Activated B cell treated with CpG ODN at 0.5 μM for 24 hours (primary cell): ENCODE measurements at regions not wholly inside any gene's neighbourhood (a gene's known extent, or its start where the extent isn't known, plus 50 kb on each side); places are given as distances from the start of the nearest gene placed in this dataset.
"Not testable (repeated sequence)": the region's sequence is repeated elsewhere in the genome, so short reads cannot be mapped to it uniquely, and the experiment has no call there.

Source experiments
- ATAC-seq: fragments of 200-7000 bp; cut with Tn5 transposase; one replicate; pipeline ENCODE4 v1.10.0; 2021; ENCODE audit warnings: low read depth, mild to moderate bottlenecking, moderate library complexity
- CTCF ChIA-PET: fragments of 350-600 bp; sonication (Branson Sonifier 250); formaldehyde crosslinking; loops from one replicate; lab custom pipeline; 2021; ENCODE audit warnings: antibody characterized with exemption; lab: Charles Lee
- POLR2A ChIA-PET: fragments of 350-600 bp; sonication (Branson Sonifier 250); formaldehyde crosslinking; loops from one replicate; lab custom pipeline; 2021; ENCODE audit warnings: antibody characterized with exemption; lab: Charles Lee
- DNase-seq: peaks from one replicate; pipeline ENCODE4 v3.0.0; 2022
- H3K27ac Mint-ChIP-seq: one replicate; pipeline ENCODE4 v1.8.0; 2020; ENCODE audit warnings: mixed read lengths
- H3K27me3 Mint-ChIP-seq: one replicate; pipeline ENCODE4 v1.8.0; 2021; ENCODE audit warnings: mixed read lengths
- H3K36me3 Mint-ChIP-seq: one replicate; pipeline ENCODE4 v1.8.0; 2021; ENCODE audit warnings: low read depth, mixed read lengths
- H3K4me1 Mint-ChIP-seq: one replicate; pipeline ENCODE4 v1.8.0; 2021; ENCODE audit warnings: mixed read lengths
- H3K4me3 Mint-ChIP-seq: one replicate; pipeline ENCODE4 v1.8.0; 2020; ENCODE audit warnings: mild to moderate bottlenecking, mixed read lengths
- H3K9me3 Mint-ChIP-seq: one replicate; pipeline ENCODE4 v1.8.0; 2020; ENCODE audit warnings: mixed read lengths
- intact Hi-C: fragments of 100-400 bp; cut with micrococcal nuclease; formaldehyde crosslinking; loops from one replicate; pipeline ENCODE4 v1.15.1; 2024
- TF ChIP-seq, protein P1 (sequence below): fragments of 200-600 bp; IDR thresholded peaks from one replicate; pipeline ENCODE4 v1.8.0; 2022; ENCODE audit warnings: antibody characterized with exemption, mild to moderate bottlenecking

GRCh38 chr14:34283590-34283989 is 178.4 kb downstream of the SPTSSA start:
- no peaks in the 10 kb centered on the region for H3K27me3 Mint-ChIP-seq
- ATAC-seq (no peak), DNase-seq (no peak)
- ChIA-PET CTCF (no interaction called here), POLR2A (no interaction called here)
- H3K27ac Mint-ChIP-seq: no peak overlapping the region
- intact Hi-C loops: no loop called here
- peaks cover 9% of the 10 kb centered on the region for H3K9me3 Mint-ChIP-seq
- H3K4me3 Mint-ChIP-seq: no peak overlapping the region
- TF ChIP-seq, protein P1, sequence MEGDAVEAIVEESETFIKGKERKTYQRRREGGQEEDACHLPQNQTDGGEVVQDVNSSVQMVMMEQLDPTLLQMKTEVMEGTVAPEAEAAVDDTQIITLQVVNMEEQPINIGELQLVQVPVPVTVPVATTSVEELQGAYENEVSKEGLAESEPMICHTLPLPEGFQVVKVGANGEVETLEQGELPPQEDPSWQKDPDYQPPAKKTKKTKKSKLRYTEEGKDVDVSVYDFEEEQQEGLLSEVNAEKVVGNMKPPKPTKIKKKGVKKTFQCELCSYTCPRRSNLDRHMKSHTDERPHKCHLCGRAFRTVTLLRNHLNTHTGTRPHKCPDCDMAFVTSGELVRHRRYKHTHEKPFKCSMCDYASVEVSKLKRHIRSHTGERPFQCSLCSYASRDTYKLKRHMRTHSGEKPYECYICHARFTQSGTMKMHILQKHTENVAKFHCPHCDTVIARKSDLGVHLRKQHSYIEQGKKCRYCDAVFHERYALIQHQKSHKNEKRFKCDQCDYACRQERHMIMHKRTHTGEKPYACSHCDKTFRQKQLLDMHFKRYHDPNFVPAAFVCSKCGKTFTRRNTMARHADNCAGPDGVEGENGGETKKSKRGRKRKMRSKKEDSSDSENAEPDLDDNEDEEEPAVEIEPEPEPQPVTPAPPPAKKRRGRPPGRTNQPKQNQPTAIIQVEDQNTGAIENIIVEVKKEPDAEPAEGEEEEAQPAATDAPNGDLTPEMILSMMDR: no peak
- no peaks in the 10 kb centered on the region for H3K36me3 Mint-ChIP-seq
- no peaks in the 10 kb centered on the region for H3K4me1 Mint-ChIP-seq

- H3K4me1 Mint-ChIP-seq: no peaks in the 10 kb centered on the region
- DNase-seq (no peak), ATAC-seq (no peak)
- H3K4me3 Mint-ChIP-seq: no peak overlapping the region
- intact Hi-C loops: no loop called here
- no peaks in the 10 kb centered on the region for H3K27me3 Mint-ChIP-seq
- POLR2A ChIA-PET: no interaction called here
- no peaks in the 10 kb centered on the region for H3K36me3 Mint-ChIP-seq
- TF ChIP-seq, protein P1: no peak
- CTCF ChIA-PET: no interaction called here
- H3K27ac Mint-ChIP-seq: no peak overlapping the region
- peaks cover 9% of the 10 kb centered on the region for H3K9me3 Mint-ChIP-seq
These were observed 184.8 kb downstream of the SPTSSA start for GRCh38 chr14:34277191-34277590.

- DNase-seq (no peak), ATAC-seq (no peak)
- H3K9me3 Mint-ChIP-seq: peaks cover 1% of the 10 kb centered on the region
- H3K27ac Mint-ChIP-seq: no peak overlapping the region
- no peaks in the 10 kb centered on the region for H3K36me3 Mint-ChIP-seq
- POLR2A ChIA-PET: no interaction called here
- CTCF ChIA-PET: no interaction called here
- H3K4me3 Mint-ChIP-seq: no peak overlapping the region
- H3K4me1 Mint-ChIP-seq: no peaks in the 10 kb centered on the region
- TF ChIP-seq, protein P1: no peak
- intact Hi-C loops: no loop called here
- H3K27me3 Mint-ChIP-seq: peaks cover 4% of the 10 kb centered on the region
These were observed 186.5 kb downstream of the SPTSSA start for GRCh38 chr14:34275530-34275929.

DNA sequence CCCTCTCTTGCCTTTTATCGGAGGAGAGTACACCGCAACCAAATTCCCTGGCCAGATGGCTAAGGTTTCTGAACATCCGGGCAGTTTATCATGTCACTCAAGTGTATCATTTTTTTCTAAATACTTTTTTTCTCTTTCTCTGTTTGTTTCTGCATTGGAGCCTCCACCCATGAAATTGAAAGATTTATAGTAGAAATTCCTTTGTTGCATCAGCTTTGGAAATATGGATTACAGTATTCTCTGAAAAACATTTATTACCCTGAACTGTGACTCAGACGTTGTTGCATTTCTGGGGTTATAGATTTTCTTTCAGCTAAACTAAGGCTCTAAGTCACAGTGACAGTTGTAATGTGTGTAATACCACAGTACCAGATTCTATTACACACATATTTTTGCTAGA is 187.0 kb downstream of the SPTSSA start:
- Mint-ChIP-seq H3K4me1 (no peaks in the 10 kb centered on the region), H3K4me3 (no peak overlapping the region), H3K36me3 (no peaks in the 10 kb centered on the region), H3K27ac (no peak overlapping the region), H3K9me3 (no peaks in the 10 kb centered on the region), H3K27me3 (peaks cover 6% of the 10 kb centered on the region)
- TF ChIP-seq, protein P1: no peak
- no peak for ATAC-seq
- DNase-seq: no peak
- POLR2A ChIA-PET: no interaction called here
- intact Hi-C loops: no loop called here
- CTCF ChIA-PET: no interaction called here

GRCh38 chr14:34273716-34274115 is 188.3 kb downstream of the SPTSSA start:
- H3K27ac Mint-ChIP-seq, intact Hi-C loops, H3K27me3 Mint-ChIP-seq, CTCF ChIA-PET, H3K9me3 Mint-ChIP-seq, H3K4me3 Mint-ChIP-seq, ATAC-seq, POLR2A ChIA-PET, DNase-seq, H3K36me3 Mint-ChIP-seq, H3K4me1 Mint-ChIP-seq: not testable (repeated sequence)

DNA sequence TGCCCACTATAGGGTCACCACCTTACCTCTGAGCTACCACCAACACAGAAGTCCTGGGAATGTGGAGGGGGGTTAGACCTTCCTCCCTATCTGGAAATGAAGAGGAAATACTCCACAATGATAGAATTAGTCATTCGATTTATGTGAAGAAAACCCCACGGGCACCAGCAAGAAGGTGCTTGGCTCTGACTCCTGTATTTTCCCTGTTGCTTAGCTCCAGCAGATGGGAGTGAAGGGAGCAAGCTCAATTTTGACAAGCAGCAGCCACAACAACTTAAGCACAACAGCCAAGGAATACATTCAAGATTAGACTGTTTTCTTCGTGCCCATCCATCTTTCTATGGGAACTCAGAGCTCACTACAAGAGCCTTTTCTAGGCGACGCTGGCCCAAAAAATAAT is 191.7 kb downstream of the SPTSSA start:
- peaks cover 9% of the 10 kb centered on the region for H3K27me3 Mint-ChIP-seq
- no peaks in the 10 kb centered on the region for H3K9me3 Mint-ChIP-seq
- POLR2A ChIA-PET: no interaction called here
- TF ChIP-seq, protein P1: no peak
- H3K27ac Mint-ChIP-seq: no peak overlapping the region
- intact Hi-C loops: no loop called here
- H3K4me3 Mint-ChIP-seq: no peak overlapping the region
- no peak for ATAC-seq
- DNase-seq: no peak
- CTCF ChIA-PET: no interaction called here
- no peaks in the 10 kb centered on the region for H3K36me3 Mint-ChIP-seq
- no peaks in the 10 kb centered on the region for H3K4me1 Mint-ChIP-seq
